SU-DHL-6 (cell line): ENCODE measurements at regions not wholly inside any gene's neighbourhood (a gene's known extent, or its start where the extent isn't known, plus 50 kb on each side); places are given as distances from the start of the nearest gene placed in this dataset.

ENCODE experiments used
- H2AFZ ChIP-seq: fragments of 200-600 bp; sonication (generic); 2 replicates; pipeline ENCODE4 v1.6.1; 2014; ENCODE audit warnings: low read depth, mild to moderate bottlenecking, moderate library complexity, mixed read lengths, antibody characterized with exemption, low read length; ENCODE audit not compliant: severe bottlenecking
- H3F3A ChIP-seq: fragments of 200-600 bp; shearing (Covaris generic); 2 replicates; pipeline ENCODE4 v1.6.0; 2016; ENCODE audit warnings: antibody characterized with exemption, mild to moderate bottlenecking; ENCODE audit not compliant: insufficient read depth
- H3K27ac ChIP-seq: fragments of 200-600 bp; sonication (generic); 2 replicates; pipeline ENCODE4 v1.5.1; 2016; ENCODE audit warnings: low read depth, mild to moderate bottlenecking, low read length, moderate library complexity, mixed read lengths
- H3K27me3 ChIP-seq: fragments of 200-600 bp; sonication (generic), shearing (Covaris generic); 2 replicates; pipeline ENCODE4 v1.6.0; 2014; ENCODE audit warnings: mild to moderate bottlenecking, low read length
- H3K36me3 ChIP-seq: fragments of 200-600 bp; sonication (generic); 2 replicates; pipeline ENCODE4 v1.6.1; 2014; ENCODE audit warnings: mild to moderate bottlenecking, low read length, mixed read lengths
- H3K4me2 ChIP-seq: fragments of 300-600, 200-600 bp; shearing (Covaris generic), sonication (generic); 2 replicates; pipeline ENCODE4 v1.6.0; 2014; ENCODE audit warnings: low read length, low read depth, mild to moderate bottlenecking; ENCODE audit not compliant: poor library complexity, severe bottlenecking
- H3K4me3 ChIP-seq: fragments of 200-600 bp; sonication (generic); 2 replicates; pipeline ENCODE4 v1.5.1; 2014; ENCODE audit warnings: antibody characterized with exemption, low read length, mild to moderate bottlenecking, mixed read lengths; ENCODE audit not compliant: insufficient read depth, poor library complexity, severe bottlenecking
- H3K79me2 ChIP-seq: fragments of 200-600 bp; sonication (generic); 2 replicates; pipeline ENCODE4 v1.6.1; 2014; ENCODE audit warnings: mild to moderate bottlenecking, low read length, moderate library complexity; ENCODE audit not compliant: insufficient read depth
- H3K9ac ChIP-seq: fragments of 200-600 bp; sonication (generic); 2 replicates; pipeline ENCODE4 v1.7.0; 2014; ENCODE audit warnings: mild to moderate bottlenecking, low read length
- H3K9me2 ChIP-seq: fragments of 200-600 bp; sonication (generic); replicated peaks from 2 replicates; pipeline ENCODE4 v1.6.1; 2014; ENCODE audit warnings: low read length; ENCODE audit not compliant: insufficient read depth
- H3K9me3 ChIP-seq: fragments of 200-600 bp; sonication (generic); 2 replicates; pipeline ENCODE4 v1.6.1; 2014; ENCODE audit warnings: low read length, mixed read lengths; ENCODE audit not compliant: insufficient read depth
- H4K20me1 ChIP-seq: fragments of 200-600 bp; sonication (generic); 2 replicates; pipeline ENCODE4 v1.6.1; 2014; ENCODE audit warnings: low read depth, mild to moderate bottlenecking, antibody characterized with exemption, low read length, moderate library complexity, mixed read lengths
- EZH2phosphoT487 ChIP-seq: fragments of 200-600 bp; sonication (generic), shearing (Covaris generic); conservative IDR thresholded peaks from 2 replicates; pipeline ENCODE4 v1.6.1; 2018; ENCODE audit warnings: mild to moderate bottlenecking, antibody characterized with exemption, low read length, moderate library complexity, mixed read lengths
- TF ChIP-seq, protein P1 (sequence below): fragments of 200-600 bp; sonication (generic); IDR thresholded peaks from one replicate; pipeline ENCODE4 v1.5.1; 2017; ENCODE audit warnings: antibody characterized with exemption, mild to moderate bottlenecking, low read length, moderate library complexity; ENCODE audit not compliant: insufficient read depth, poor library complexity, severe bottlenecking

DNA sequence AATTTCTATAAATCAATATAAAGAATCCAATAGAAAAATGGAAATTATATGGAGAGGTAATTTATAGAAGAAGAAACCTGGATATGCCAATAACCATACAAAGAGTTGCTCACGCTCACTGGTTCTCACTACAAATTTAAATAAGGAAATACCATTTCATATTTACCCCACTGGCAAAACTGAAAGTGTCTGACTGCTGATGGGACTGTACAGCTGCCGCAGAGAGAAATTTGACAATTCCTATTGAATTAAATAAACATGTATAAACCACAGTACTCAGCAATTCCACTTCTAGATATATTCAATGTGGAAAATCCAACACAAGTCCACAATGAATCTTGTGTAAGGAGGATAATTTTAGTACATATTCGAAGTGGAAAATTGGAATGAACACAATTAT lies 830.4 kb upstream of the GRAMD2B start:
- no peak overlapping the region for H2AFZ ChIP-seq
- TF ChIP-seq, protein P1, sequence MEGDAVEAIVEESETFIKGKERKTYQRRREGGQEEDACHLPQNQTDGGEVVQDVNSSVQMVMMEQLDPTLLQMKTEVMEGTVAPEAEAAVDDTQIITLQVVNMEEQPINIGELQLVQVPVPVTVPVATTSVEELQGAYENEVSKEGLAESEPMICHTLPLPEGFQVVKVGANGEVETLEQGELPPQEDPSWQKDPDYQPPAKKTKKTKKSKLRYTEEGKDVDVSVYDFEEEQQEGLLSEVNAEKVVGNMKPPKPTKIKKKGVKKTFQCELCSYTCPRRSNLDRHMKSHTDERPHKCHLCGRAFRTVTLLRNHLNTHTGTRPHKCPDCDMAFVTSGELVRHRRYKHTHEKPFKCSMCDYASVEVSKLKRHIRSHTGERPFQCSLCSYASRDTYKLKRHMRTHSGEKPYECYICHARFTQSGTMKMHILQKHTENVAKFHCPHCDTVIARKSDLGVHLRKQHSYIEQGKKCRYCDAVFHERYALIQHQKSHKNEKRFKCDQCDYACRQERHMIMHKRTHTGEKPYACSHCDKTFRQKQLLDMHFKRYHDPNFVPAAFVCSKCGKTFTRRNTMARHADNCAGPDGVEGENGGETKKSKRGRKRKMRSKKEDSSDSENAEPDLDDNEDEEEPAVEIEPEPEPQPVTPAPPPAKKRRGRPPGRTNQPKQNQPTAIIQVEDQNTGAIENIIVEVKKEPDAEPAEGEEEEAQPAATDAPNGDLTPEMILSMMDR: no peak
- TF ChIP-seq EZH2phosphoT487: no peak

DNA sequence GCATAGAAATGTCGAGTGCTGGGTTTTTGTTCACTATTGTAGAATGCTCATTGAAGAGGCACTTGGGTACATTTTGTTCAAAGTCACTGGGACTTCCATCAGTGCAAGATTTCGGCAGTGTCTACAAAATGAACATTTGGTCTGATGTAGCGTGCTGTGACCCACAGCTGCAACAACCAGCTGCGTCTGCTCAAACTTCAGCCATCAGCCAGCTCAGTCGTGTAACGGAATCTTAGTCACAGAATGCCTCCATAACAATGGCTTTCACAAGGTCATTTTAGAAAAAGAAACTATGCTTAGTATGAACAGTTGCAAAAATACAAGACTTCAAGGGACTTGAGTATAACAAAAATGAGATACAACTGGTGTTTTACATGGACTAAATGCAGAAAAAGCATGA lies 828.1 kb upstream of the GRAMD2B start:
- no peak for TF ChIP-seq EZH2phosphoT487
- TF ChIP-seq, protein P1: no peak
- H3K4me2 ChIP-seq: no peak overlapping the region
- H2AFZ ChIP-seq: no peak overlapping the region

More for the DNA sequence above, 830.4 kb upstream of the GRAMD2B start:
- Histone ChIP-seq H3K9me2 (no peaks in the 10 kb centered on the region), H3K36me3 (no peaks in the 10 kb centered on the region), H3K27me3 (no peaks in the 10 kb centered on the region), H3K27ac (no peak overlapping the region), H3F3A (no peaks in the 10 kb centered on the region), H3K9ac (no peak overlapping the region), H3K9me3 (no peaks in the 10 kb centered on the region), H4K20me1 (no peaks in the 10 kb centered on the region), H3K4me2 (no peak overlapping the region), H3K79me2 (no peaks in the 10 kb centered on the region), H3K4me3 (no peak overlapping the region)

DNA sequence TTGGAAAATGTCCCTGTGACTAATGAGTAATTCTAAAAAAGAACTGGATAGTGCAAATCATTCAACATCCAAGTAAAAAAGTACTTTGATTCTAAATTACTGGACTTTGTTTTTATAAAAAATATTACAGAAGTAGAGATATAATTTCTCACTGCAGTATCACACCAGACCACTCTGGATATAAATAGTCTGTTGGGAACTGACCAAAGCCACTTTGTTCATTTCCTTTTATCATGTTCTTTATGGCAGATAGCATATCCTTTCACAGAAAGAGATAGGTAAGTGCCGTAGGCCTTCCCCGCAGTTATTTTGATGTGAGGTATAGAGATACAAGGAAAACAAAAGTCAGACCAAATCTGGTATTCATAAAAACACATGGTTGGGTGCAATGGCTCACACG lies 827.4 kb upstream of the GRAMD2B start:
- H3K9me2 ChIP-seq: no peaks in the 10 kb centered on the region
- no peaks in the 10 kb centered on the region for H4K20me1 ChIP-seq
- no peaks in the 10 kb centered on the region for H3K9me3 ChIP-seq
- no peak overlapping the region for H3K27ac ChIP-seq
- TF ChIP-seq, protein P1: no peak
- TF ChIP-seq EZH2phosphoT487: no peak
- no peaks in the 10 kb centered on the region for H3K36me3 ChIP-seq
- H3K79me2 ChIP-seq: no peaks in the 10 kb centered on the region
- H3K4me2 ChIP-seq: no peak overlapping the region
- H3K9ac ChIP-seq: no peak overlapping the region
- H2AFZ ChIP-seq: no peak overlapping the region
- H3K27me3 ChIP-seq: no peaks in the 10 kb centered on the region
- no peak overlapping the region for H3K4me3 ChIP-seq
- H3F3A ChIP-seq: no peaks in the 10 kb centered on the region

More for the DNA sequence above, 828.1 kb upstream of the GRAMD2B start:
- no peaks in the 10 kb centered on the region for H3F3A ChIP-seq
- no peak overlapping the region for H3K27ac ChIP-seq
- H4K20me1 ChIP-seq: no peaks in the 10 kb centered on the region
- no peaks in the 10 kb centered on the region for H3K36me3 ChIP-seq
- no peaks in the 10 kb centered on the region for H3K27me3 ChIP-seq
- H3K4me3 ChIP-seq: no peak overlapping the region
- no peak overlapping the region for H3K9ac ChIP-seq
- no peaks in the 10 kb centered on the region for H3K9me2 ChIP-seq
- H3K79me2 ChIP-seq: no peaks in the 10 kb centered on the region
- H3K9me3 ChIP-seq: no peaks in the 10 kb centered on the region
